PC-9 (cell line): ENCODE measurements at regions not wholly inside any gene's neighbourhood (a gene's known extent, or its start where the extent isn't known, plus 50 kb on each side); places are given as distances from the start of the nearest gene placed in this dataset.

Experiments
- BruUV-seq: library from RNA; stranded (reverse); fragments of 400-500 nt; replicated peaks from 2 replicates; lab custom pipeline; 2021; lab: Mats Ljungman, UMichigan
- CTCF ChIA-PET: fragments of 300-600 bp; sonication (Branson Sonifier 250); formaldehyde crosslinking; loops from one replicate; lab custom pipeline; 2022; ENCODE audit warnings: antibody characterized with exemption; lab: Charles Lee
- POLR2A ChIA-PET: fragments of 300-600 bp; sonication (Branson Sonifier 250); formaldehyde crosslinking; loops from one replicate; lab custom pipeline; 2022; ENCODE audit warnings: antibody characterized with exemption; ENCODE audit not compliant: unreplicated experiment; lab: Charles Lee
- DNase-seq, 2 experiments: peaks; one replicate each; pipeline versions ENCODE4 v3.0.0 to v3.0.0-alpha.2; 2015 to 2022; ENCODE audit warnings: mixed read lengths in 1 of 2
- H2AFZ ChIP-seq: fragments of 200-600 bp; sonication (generic); 2 replicates; pipeline ENCODE4 v1.8.1; 2017; ENCODE audit warnings: antibody characterized with exemption
- H3F3A ChIP-seq: fragments of 200-600 bp; sonication (generic); 2 replicates; pipeline ENCODE4 v1.8.1; 2017; ENCODE audit warnings: antibody characterized with exemption, mild to moderate bottlenecking, low read depth; ENCODE audit not compliant: insufficient read depth
- H3K27ac ChIP-seq: fragments of 200-600 bp; sonication (generic); 2 replicates; pipeline ENCODE4 v1.6.1; 2016; ENCODE audit warnings: mixed run types
- H3K27me3 ChIP-seq: fragments of 200-600 bp; sonication (generic); 2 replicates; pipeline ENCODE4 v1.6.1; 2016; ENCODE audit warnings: low read depth, mixed run types; ENCODE audit not compliant: insufficient read depth
- H3K36me3 ChIP-seq: fragments of 200-600 bp; sonication (generic); 2 replicates; pipeline ENCODE4 v1.6.1; 2016; ENCODE audit warnings: low read depth, mixed run types
- H3K4me1 ChIP-seq: fragments of 200-600 bp; sonication (generic); replicated peaks from 2 replicates; pipeline ENCODE4 v1.6.1; 2016; ENCODE audit warnings: mixed run types; ENCODE audit not compliant: insufficient read depth
- H3K4me2 ChIP-seq: fragments of 200-600 bp; sonication (generic); 2 replicates; pipeline ENCODE4 v1.6.1; 2017; ENCODE audit warnings: mixed run types
- H3K4me3 ChIP-seq: fragments of 200-600 bp; sonication (generic); 2 replicates; pipeline ENCODE4 v1.6.1; 2016; ENCODE audit warnings: mixed run types
- H3K79me2 ChIP-seq: fragments of 200-600 bp; sonication (generic); 2 replicates; pipeline ENCODE4 v1.6.1; 2017; ENCODE audit warnings: low read depth, mixed run types
- H3K9me2 ChIP-seq: fragments of 200-600 bp; sonication (generic); 2 replicates; pipeline ENCODE4 v1.8.1; 2017; ENCODE audit warnings: mild to moderate bottlenecking; ENCODE audit not compliant: insufficient read depth
- H3K9me3 ChIP-seq: fragments of 200-600 bp; sonication (generic); 2 replicates; pipeline ENCODE4 v1.8.1; 2016; ENCODE audit warnings: low read depth; ENCODE audit not compliant: insufficient read depth
- H4K20me1 ChIP-seq: fragments of 200-600 bp; sonication (generic); 2 replicates; pipeline ENCODE4 v1.8.1; 2017; ENCODE audit not compliant: insufficient read depth
- EZH2 ChIP-seq: fragments of 200-600 bp; sonication (generic); IDR thresholded peaks from 2 replicates; pipeline ENCODE4 v1.8.0; 2017; ENCODE audit warnings: antibody characterized with exemption, low read depth
- intact Hi-C: fragments of 100-400 bp; cut with micrococcal nuclease; formaldehyde crosslinking; loops from one replicate; pipeline ENCODE4 v1.10.0; 2022; ENCODE audit not compliant: unreplicated experiment
- TF ChIP-seq, protein P1 (sequence below): fragments of 200-600 bp; sonication (generic); conservative IDR thresholded peaks from 2 replicates; pipeline ENCODE4 v1.6.1; 2017; ENCODE audit warnings: mixed run types, antibody characterized with exemption, mild to moderate bottlenecking, moderate library complexity

DNA sequence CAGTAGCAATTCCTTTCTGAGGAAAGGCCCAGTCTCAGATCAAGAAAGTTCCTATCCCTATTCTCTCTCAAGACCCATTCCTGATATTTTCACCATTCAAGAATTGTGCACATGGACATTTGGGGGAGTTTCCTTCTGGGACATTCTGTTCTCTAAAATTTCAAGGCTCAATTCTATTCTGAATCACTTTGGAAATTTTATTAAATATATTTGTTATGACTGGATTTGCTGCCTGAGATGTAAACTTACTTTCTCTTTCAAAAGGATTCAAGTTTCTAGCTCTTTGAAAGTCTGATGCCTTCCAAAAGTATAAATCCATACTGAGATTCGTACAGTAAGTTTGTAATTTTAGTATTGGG lies 55.3 kb upstream of the STK17B start:
- no peak for DNase-seq
- Histone ChIP-seq H3K9me3 (no peaks in the 10 kb centered on the region), H3K4me1 (peaks cover 6% of the 10 kb centered on the region; the same call in 1 of the 2 replicates), H2AFZ (no peak overlapping the region), H3K27me3 (no peaks in the 10 kb centered on the region), H4K20me1 (no peaks in the 10 kb centered on the region), H3K4me3 (no peak overlapping the region), H3K36me3 (no peaks in the 10 kb centered on the region), H3K9me2 (no peaks in the 10 kb centered on the region), H3K79me2 (no peaks in the 10 kb centered on the region), H3K4me2 (no peak overlapping the region), H3F3A (no peaks in the 10 kb centered on the region), H3K27ac (no peak overlapping the region)
- ChIA-PET POLR2A (no interaction called here), CTCF (no interaction called here)
- BruUV-seq, result no TSS peak
- TF ChIP-seq EZH2, result no peak
- TF ChIP-seq, protein P1, sequence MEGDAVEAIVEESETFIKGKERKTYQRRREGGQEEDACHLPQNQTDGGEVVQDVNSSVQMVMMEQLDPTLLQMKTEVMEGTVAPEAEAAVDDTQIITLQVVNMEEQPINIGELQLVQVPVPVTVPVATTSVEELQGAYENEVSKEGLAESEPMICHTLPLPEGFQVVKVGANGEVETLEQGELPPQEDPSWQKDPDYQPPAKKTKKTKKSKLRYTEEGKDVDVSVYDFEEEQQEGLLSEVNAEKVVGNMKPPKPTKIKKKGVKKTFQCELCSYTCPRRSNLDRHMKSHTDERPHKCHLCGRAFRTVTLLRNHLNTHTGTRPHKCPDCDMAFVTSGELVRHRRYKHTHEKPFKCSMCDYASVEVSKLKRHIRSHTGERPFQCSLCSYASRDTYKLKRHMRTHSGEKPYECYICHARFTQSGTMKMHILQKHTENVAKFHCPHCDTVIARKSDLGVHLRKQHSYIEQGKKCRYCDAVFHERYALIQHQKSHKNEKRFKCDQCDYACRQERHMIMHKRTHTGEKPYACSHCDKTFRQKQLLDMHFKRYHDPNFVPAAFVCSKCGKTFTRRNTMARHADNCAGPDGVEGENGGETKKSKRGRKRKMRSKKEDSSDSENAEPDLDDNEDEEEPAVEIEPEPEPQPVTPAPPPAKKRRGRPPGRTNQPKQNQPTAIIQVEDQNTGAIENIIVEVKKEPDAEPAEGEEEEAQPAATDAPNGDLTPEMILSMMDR, result no peak
- intact Hi-C loops, result no loop called here

DNA sequence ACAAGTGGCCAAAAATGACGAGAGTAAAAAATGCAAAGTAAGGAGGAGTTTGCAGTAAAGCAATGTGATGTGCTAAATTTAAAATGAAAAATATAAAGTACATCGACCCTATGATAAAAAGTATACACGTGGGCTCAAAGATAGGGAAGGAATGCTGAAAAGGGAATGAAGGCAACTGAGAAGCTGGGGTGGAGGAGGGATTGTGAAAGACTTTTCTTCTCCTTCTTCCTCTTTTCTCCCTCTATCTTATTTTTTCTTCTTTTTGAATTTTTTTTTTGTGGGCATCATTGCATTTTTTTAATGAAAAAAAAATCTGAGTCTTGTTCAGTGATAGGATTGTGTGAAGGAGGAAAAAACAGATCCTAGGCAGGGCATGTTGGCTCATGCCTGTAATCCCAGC lies 57.6 kb upstream of the STK17B start:
- Histone ChIP-seq H4K20me1 (no peaks in the 10 kb centered on the region), H3K4me2 (no peak overlapping the region), H3K4me1 (peaks cover 28% of the 10 kb centered on the region), H3K27ac (no peak overlapping the region), H3K79me2 (no peaks in the 10 kb centered on the region), H3K9me3 (no peaks in the 10 kb centered on the region), H3K36me3 (no peaks in the 10 kb centered on the region), H2AFZ (no peak overlapping the region), H3K4me3 (no peak overlapping the region), H3K9me2 (no peaks in the 10 kb centered on the region), H3K27me3 (no peaks in the 10 kb centered on the region), H3F3A (peaks cover 18% of the 10 kb centered on the region; the same call in 1 of the 2 replicates)
- ChIA-PET POLR2A (no interaction called here), CTCF (no interaction called here)
- TF ChIP-seq, protein P1, result no peak
- TF ChIP-seq EZH2, result no peak
- no TSS peak for BruUV-seq
- DNase-seq, result no peak
- intact Hi-C loops, result no loop called here

DNA sequence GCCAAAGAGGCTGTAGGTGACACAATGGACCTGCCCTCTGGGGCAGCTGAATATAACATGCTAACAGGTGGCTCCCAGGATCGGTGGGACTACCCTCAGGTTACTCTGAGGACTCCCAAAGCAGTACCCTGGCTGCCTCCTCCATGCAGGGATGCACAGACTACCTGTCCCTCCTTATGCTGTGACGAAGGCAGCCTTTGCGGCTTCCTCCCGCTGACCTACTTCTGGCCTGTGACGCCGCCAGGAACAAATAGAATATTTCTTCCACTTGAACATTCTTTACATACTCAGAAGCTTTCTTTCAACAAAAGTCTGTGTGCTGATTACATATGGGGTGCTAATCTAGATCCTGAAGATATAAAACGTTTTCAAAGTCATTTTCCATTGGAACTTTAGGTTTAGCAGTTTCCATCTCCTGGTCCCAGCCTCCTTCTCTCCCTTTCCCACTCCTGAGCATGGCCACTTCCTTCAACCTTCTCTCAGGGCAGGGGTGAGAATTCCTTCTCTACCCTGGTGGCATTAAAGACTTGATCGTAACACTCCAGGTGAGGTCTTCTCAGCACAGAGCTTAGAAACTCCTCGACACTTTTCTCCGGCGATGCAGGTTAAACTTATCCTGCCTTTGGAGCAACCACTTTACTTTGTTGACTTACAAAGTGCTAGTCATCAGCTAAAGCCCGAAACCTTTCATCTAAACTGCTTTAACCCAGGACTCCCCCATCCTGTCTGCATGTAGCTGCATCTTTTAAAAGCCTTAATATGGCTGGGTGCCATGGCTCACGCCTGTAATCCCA lies 58.9 kb upstream of the STK17B start:
- Histone ChIP-seq H3F3A (peaks cover 19% of the 10 kb centered on the region; the same call in 1 of the 2 replicates), H3K79me2 (no peaks in the 10 kb centered on the region), H3K9me2 (no peaks in the 10 kb centered on the region), H3K27me3 (no peaks in the 10 kb centered on the region), H2AFZ (no peak overlapping the region), H3K4me1 (peaks cover 37% of the 10 kb centered on the region), H3K4me3 (no peak overlapping the region), H4K20me1 (no peaks in the 10 kb centered on the region), H3K9me3 (no peaks in the 10 kb centered on the region), H3K4me2 (no peak overlapping the region), H3K36me3 (no peaks in the 10 kb centered on the region), H3K27ac (no peak overlapping the region)
- ChIA-PET POLR2A (no interaction called here), CTCF (no interaction called here)
- no TSS peak for BruUV-seq
- intact Hi-C loops, result no loop called here
- TF ChIP-seq, protein P1, result no peak
- no peak for TF ChIP-seq EZH2
- no peak for DNase-seq
